T-helper 22 cell (primary cell): ENCODE measurements at regions not wholly inside any gene's neighbourhood (a gene's known extent, or its start where the extent isn't known, plus 50 kb on each side); places are given as distances from the start of the nearest gene placed in this dataset.

Experiments used
- DNase-seq: peaks from one replicate; pipeline ENCODE4 v3.0.0-alpha.2; 2020; ENCODE audit warnings: low read depth

DNA sequence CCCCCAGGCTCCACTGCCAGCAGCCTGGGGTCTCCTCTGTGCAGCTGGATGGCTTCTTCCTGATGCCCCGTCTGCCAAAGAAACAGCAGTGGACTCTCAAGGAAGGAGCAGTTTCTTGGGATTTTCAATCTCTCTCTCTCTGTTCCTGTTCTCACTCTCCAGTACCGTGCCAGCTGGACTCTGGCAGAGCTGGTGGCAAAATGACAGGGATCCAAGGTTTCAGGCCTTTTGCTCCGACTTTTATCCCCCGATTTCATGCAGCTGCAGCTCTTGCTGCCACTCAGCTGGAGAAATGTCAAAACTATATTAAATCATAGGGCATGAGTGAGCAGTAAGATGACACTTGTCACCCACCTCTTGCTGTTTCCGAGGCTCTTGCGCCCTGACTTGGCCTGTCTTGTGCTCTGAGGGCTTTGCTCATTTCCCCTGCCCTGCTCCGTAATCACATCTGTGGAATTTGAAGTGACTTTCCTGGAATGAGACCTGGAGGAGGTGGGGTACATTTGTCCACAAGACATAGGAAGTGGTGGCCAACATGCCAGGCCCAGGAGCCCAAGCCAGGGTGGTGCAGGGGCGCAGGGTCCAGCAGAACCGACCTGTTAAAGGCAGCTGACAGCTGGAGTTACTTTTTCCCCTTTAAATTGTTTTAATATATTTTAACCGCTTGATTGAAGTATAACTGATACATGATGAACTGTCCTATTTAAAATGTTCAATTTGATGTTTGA is 576.2 kb downstream of the PTPRU start:
- no peak for DNase-seq

DNA sequence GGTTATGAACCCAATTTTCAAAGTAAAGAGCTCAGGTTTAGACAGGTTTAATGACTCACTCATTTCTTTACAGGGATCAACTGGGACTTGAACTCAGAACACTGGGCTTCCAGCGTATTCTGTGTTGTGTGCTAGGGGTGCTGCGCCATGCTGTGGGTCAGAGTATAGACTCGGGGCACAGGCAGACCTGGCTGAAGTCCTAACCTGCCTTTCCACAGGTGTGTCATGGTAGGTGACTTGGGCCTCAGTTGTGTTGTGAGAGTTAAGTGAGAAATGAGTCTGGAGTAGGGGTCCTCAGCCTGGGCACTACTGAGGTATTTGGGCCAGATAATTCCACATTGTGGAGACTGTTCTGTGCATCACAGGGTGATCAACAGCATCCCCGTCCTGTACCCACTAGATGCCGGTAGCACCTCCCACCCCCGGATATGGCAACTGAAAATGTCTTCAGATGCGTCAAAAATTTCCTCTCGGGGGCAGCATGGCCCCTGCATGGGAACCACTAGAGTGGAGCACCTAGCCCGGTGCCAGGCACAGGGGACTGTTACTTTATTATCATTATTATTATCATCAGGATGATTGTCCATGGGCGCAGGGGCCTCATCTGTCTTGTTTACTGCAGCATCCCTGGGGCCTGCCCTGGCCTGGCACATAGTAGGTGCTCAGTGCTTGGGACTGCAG is 575.5 kb downstream of the PTPRU start:
- DNase-seq: no peak

DNA sequence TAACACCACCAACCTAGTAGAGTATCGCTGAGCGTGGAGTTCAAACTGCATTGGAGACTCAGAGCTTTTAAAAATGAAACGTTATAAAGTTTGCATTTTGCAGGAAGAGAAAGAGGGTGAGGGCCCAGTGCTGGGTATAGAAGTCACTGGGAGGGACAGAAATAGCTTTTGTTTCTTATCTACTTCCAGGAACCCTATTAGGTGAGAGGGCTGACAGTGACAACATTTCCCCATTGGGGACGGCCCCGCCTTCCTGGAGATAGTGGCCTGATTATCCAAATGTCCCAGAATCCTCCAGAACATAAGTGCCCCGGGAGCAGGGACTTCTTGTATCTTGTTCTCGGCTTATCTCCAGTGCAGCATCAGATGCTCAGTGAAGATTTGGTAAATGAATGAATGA is 574.9 kb downstream of the PTPRU start:
- DNase-seq: no peak

DNA sequence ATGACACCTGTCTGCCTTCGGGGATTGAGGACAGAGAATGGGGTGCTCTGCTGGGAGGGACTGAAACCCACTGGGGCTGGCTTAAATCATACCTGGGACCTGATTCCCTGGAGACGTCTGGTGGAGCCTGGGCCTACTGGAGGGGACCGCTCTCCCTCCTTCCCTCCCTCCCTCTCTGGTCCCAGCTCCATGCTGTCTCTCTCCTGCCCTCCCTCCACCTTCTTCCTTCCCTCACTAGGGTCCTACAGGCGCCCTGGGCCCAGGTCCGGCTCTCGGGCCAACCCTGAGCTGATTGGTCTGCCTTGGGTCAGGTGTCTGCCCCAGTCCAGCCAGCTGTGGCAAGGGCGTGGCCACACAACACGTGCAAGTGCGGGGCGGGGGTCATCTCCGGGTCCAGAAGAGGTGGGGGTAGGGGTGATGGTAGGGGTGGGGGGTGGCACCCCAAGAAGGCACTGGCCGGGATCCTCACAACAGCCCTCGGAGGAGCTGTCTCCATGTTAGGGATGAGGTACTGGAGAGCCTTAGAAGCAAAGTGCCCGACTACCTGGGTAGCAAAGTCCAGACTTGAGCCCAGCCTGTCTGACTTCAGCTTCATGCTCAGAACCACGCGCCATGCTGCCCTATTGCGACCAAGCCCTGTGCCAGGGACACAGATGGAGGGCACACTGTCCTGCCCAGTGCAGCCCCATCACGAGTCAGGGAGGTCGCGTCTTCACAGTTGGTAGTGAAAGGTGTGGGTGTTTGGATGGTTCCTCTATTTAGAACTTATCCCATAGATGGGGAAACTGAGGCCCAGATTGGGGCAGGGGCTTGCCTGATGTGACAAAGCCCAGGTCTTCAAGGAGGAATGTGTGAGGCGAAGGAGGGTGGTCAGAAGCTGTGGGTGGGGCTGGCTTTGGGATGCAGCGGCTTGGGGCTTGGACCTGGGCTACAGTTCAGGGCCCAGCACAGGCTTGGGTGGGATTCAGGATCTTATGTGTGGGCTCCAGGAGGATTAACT is 574.1 kb downstream of the PTPRU start:
- no peak for DNase-seq

DNA sequence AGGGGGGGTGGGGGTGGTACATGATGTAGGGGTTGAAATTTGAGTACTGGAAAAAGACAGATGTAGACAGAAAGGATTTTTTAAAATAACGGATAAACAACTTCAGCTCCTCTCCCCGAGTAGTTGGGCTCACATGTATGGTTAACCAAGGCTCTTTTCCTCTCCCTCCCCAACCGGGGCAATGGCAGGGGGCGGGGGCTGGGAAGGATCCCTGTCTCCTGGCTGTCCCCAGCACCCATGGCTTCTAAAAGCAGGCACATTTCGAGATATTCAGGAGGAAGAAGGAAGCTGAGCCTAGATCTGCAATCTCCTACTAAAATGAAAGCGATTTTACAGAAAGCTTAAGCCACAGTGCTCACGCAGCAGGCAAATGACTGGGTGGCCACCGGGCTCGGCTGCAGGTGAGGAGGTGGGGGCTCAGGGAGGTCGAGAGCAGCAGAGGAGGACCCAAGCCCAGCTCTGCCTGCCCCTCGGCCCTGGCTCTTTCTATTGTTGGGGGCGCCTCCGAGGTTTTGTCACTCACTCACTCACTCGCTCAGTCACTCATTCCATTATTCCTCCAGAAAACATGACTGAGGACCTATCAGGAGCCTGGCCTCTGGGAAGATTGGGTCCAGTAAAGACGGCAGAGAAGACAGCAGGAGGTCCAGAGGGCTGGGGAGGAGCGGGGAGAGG is 573.3 kb downstream of the PTPRU start:
- DNase-seq: no peak

DNA sequence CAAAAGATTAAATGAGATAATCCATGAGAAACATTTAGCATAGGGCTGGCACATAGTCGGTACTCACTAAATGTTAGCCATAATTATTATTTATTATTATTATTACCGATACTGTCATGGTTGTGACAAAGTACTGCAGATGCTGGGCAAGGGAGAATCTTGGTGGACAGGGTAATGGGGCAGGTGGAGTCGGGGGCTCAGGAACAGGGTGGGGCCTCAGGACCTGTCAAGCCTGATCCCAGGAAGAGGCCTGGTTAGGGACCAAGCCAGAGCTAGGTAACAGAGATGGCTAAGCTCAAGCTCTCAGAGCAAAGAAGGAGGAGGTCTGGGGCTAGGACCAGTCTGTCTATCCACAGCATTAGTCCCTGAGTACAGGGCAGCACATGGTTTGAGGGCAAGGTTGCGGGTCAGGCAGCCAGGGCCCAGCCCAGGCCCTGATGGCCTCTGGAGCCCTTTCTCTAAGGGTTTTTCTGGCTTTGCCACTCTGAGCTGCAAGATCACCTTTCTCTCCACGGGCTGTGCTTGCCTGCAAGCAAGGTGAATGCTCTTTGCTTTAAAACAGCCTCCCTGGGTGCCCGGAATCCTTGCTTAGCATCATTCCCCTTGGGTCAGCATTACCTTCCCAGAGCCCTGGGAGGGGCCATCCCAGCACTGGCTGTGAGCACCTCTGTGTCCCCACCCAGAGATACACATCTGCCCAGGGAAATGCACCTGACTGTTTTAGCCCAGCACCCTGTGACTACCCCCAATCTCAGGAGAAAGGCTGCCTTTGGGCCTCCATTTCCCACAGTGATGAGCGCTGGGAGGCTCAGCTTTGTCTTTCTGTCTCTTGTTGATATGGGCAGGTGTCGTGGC is 572.0 kb downstream of the PTPRU start:
- DNase-seq: no peak

DNA sequence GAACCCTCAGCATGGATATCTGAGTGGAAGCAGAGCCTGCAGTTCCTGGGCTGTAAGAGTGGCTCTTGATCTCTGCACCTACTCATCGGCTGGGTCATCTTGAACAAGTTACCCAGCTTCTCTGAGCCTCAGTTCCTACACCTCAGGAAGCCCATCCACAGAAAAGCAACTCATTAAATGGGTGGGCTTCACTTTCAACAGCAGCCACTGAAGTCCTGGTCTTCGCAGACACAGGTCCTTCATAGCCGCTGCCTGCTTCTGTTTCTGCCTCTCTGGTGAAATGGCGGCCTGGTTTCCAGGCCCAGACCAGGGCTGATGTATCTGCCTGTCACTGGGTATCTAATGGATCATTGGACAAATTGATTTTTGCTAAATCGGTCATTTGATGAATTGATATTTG is 571.4 kb downstream of the PTPRU start:
- DNase-seq: no peak

DNA sequence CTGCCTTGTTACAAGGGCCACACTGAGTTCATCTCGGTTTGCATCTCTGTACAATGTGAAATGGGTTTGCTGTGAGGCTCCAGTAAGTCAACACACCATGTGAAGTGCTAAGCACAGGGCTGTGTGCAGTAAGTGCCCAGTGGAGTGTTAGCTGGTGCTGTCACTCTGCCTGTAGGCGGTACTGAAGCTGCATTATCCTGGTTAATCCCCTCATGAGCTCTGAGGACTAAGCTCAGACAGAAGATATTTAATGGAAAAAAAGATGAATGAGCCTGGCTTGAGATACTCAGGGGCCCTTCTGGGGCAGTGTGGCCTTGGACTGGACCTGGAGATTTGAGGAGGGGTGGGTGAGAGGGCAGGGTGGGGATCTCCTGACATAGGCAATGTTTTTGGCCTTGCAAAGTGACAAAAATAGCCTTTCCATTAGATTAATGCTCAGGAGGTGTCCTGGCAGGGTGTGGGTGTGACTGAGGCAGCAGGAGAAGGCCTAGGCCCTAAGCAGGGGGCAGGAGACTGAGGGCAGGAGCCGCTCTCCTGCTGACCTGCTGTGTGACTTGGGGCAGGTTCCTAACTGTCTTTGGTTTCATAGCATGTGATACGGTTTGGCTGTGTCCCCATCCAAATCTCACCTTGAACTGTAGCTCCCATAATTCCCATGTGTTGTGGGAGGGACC is 570.5 kb downstream of the PTPRU start:
- DNase-seq: no peak

DNA sequence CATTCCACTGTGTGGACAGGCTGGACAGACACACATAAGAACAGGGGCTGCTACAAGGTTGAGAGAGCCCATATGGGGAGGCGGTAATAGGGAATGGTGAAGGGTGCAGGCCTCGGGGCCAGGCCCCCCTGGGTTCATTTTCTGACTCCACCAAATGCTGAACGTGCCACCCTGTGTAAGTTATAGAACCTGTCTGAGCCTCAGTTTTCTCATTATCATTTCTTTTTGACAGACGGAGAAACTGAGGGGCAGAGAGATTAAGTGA is 569.5 kb downstream of the PTPRU start:
- no peak for DNase-seq

DNA sequence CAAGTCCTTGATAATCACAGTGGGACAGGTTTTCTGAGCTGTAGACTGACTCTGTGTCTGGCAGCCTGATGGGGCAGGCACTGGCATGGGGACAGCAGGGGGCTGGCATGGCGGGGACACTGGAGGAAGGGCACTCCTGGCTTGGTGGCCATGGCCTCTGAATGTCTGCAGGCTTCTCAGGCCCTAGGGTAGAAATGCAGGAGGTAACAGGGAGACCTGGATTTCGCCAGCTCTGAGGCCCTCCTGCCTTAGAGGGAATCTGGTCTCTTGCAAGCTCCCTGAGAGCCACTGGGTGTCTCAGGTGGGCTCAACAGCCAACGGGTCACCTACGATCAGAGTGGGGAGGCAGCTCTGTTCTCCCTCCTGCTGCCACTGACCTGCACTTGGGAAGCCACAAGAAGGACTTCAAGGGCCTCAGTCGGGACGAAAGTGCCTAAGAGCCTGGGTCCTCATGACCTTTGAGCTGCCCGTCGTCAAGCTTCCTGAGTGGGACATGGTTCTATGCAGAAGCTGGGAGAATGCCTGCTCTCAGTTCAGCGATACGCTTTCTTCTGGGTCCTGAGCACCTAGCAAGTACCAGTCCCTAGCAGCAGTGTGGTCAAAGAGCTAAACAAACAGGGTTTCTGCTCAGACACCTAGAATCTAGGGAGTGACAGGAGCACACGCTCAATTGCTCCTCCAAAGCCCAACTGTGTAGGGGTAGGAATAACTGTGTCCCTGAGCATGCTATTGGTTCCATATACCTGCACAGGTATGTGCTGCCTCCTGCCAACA is 569.0 kb downstream of the PTPRU start:
- no peak for DNase-seq

DNA sequence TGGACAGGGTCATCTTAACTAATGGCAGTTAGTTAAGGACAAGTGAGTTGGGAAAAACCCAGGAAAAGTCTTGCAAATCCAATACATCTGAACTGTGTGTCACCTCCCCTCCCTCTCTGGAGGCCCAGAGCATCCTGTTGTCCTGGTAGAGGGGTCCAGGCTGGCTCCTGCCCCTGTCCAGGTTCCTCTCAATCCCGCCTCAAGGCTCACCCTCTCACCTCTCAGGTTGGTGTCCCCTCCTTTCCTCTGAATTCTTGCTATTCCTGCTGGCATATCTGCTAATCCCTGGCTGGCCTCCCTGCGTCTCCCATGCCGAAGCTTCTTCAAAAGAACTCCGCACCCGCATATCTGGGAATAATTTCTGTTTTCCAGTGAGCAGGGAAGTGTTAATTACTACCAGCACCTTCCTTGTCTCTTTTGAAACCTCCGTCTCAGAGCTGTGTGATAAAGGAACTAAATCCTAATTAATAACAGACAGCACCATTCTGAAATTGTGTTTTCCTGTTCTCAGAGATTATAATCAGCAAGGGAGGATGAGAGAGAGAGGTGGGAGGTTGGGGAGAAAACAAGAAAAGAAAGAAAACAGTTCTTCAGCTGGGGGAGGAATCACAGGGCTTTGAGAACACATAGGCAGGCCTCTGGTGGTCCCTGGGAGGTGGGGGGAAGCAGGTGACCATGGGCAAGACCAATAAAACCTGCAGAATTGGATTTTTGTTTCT is 568.0 kb downstream of the PTPRU start:
- no peak for DNase-seq

DNA sequence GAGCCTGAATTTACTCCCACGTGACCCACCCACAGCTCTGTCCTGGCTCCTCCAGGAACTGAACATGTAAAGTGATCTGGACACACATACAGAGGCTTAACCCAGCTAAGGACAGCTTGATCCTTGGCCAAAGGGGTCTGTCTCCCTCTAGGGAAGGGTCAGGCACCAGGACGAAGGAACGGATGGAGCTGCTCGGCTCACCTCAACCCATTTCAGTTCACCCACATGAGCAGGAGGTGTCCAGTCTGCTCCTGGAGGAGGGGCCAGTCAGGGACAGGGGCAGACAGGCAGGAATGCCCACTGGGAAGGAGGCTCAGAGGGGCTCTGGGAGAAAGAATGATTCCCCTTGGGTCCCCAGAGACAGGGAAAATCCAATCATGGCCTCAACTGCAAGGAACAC is 567.2 kb downstream of the PTPRU start:
- DNase-seq: no peak

DNA sequence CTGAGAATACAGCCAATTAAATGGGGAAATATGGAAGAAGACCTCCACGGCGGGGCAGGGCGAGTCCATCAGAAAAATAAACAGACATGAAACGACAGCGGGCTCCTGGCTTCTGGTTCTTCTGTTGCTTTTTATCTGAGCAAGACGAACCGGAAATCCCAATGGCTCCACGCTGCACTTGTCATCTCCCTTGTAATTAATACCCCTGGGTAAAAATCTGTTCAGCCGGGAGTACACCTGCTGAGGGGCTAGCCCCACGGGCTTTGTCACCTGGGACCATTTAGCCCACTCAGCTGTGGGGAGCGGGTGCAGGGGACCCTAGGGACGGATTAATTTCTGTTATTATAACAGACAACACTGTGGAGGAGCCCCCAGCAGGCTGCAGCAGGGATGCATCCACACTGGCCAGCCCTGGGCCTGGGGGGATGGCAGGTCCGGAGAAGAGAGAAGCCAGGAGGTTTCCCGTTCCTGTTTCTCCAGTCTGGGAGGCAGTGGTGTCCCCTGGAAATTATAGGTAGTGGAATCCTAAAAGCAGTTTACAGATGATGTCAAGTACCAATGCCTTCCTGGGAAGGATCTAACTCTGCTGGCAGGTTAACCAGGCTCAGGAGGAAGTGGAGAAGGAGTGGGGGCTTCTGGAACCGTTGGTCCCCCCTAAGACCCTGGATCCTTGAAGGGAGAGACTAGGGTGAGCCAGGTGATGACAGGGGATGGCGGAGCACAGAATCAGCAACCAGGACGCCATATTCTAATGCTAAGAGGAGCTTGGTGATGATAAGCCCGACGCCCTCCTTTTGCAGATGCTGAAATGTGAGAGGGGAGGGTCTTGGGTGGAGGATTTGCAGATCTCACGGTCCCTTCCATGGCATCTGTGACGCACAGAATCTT is 566.1 kb downstream of the PTPRU start:
- no peak for DNase-seq

DNA sequence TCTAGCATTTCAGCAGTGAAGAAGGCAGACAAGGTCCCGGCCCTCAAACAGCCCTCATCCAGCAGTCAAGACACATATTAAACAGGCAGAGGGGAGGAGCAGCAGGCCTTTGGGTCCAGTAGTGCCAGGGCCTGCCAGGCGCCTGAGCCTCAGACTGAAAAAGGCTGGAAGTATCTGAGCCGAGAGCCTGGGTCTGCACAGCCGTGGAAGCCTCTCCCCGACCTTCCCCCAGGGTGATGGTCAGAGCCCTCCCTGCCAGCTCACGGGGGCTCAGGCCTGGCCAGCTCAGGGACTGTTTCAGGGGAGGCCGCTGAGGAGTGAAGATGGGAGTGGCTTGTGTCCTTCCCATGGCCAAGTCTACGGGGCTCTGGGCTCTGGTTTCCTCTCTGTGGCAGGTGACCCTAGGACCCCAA is 565.2 kb downstream of the PTPRU start:
- no peak for DNase-seq

DNA sequence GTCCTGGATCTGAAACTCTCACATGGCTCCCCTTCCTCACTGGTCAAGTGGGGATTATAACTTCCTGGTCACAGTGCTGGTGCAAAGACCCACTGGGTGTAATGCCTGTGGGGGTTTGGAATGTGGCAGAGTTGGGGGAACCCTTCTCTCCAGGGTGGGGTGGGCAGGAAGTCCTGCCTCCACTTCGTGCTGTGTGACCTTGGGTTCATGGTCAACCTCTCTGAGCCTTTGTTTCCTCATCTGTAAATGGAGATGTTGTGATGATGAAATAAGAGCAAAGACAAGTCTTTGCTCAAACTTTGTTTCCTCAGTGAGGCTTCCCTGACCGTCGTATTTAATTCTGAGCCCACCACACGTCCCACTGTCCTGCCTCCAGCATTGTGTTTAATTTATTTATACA is 564.7 kb downstream of the PTPRU start:
- DNase-seq: no peak

DNA sequence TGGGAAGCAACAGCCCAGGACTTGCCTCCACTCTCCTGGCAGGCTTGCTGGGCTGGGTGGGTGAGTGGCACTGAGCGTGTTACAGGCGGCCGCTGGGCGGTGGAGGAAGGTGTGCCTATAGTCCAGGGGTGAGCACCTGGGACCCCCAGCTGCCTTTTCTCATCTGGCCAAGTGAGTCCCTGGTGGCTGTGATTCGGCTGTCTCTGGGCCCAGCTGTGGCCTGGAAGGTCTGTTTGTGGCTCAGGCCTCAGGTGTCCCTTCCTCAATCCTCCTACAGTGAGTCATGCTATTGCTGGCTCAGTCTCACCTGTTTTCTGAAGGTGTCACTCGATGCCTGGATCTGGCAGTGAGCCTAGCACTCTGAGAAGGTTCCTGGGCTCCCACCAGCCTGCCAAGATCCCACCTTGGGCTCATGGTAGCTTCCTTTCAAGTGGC is 564.2 kb downstream of the PTPRU start:
- no peak for DNase-seq

DNA sequence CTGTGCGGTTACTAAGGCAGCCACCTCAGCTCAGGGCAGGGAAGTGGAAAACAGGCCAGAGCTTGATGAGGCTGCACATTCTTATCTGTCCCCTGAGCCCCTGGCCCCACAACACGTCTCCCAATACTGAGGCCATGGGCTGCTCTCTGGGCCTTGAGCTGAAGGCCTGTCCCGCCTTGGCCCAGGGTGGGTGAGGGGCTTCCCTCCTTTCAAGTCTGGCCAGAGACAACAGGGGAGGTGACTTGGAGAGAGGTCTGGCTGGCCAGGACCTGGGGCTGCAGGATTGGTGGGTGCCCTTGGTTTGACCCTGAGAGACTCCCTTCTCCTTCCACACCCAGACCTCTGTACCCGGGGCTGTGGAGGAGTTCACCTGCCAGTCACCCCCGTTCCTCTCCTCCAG is 563.8 kb downstream of the PTPRU start:
- DNase-seq: no peak
